DND-41 (cell line): ENCODE measurements at regions not wholly inside any gene's neighbourhood (a gene's known extent, or its start where the extent isn't known, plus 50 kb on each side); places are given as distances from the start of the nearest gene placed in this dataset.
A peak's percentile ranks its signal among the peaks of the same experiment; 100 is the strongest.
"Not testable (repeated sequence)": the region's sequence is repeated elsewhere in the genome, so short reads cannot be mapped to it uniquely, and the experiment has no call there.

ENCODE experiments used
- ATAC-seq: fragments of 200-7000 bp; cut with Tn5 transposase; 3 replicates; pipeline ENCODE4 v1.9.1; 2021; ENCODE audit warnings: low read depth; ENCODE audit not compliant: insufficient read depth
- DNase-seq: peaks from one replicate; pipeline ENCODE4 v3.0.0-alpha.2; 2020
- H2AFZ ChIP-seq: 2 replicates; pipeline ENCODE4 v1.6.0; 2012; ENCODE audit warnings: low read depth, low read length
- H3K27ac ChIP-seq: 2 replicates; pipeline ENCODE4 v1.5.1; 2012; ENCODE audit warnings: low read length, inconsistent platforms
- H3K27me3 ChIP-seq: fragments of 200-600 bp; sonication (generic); 2 replicates; pipeline ENCODE4 v1.6.0; 2012; ENCODE audit warnings: low read length, mild to moderate bottlenecking, inconsistent platforms; ENCODE audit not compliant: insufficient read depth, poor library complexity
- H3K36me3 ChIP-seq: 2 replicates; pipeline ENCODE4 v1.5.1; 2012; ENCODE audit warnings: low read length, inconsistent platforms; ENCODE audit not compliant: insufficient read depth
- H3K4me1 ChIP-seq: 2 replicates; pipeline ENCODE4 v1.5.1; 2012; ENCODE audit warnings: mild to moderate bottlenecking, low read length; ENCODE audit not compliant: insufficient read depth
- H3K4me2 ChIP-seq: 2 replicates; pipeline ENCODE4 v1.6.0; 2012; ENCODE audit warnings: mild to moderate bottlenecking, moderate library complexity, low read length, inconsistent platforms; ENCODE audit not compliant: insufficient read depth
- H3K4me3 ChIP-seq, 2 experiments: fragments of 200-600 bp in 1 of 2; shearing (Covaris generic) in 1 of 2; 2 replicates each; pipeline ENCODE4 v1.5.1; 2012 to 2016; ENCODE audit warnings: inconsistent platforms in 2 of 2, low read length in 2 of 2, mild to moderate bottlenecking in 2 of 2, low read depth in 1 of 2, moderate library complexity in 1 of 2
- H3K79me2 ChIP-seq: 2 replicates; pipeline ENCODE4 v1.6.0; 2012; ENCODE audit warnings: low read length, inconsistent platforms; ENCODE audit not compliant: insufficient read depth
- H3K9ac ChIP-seq: 2 replicates; pipeline ENCODE4 v1.6.0; 2012; ENCODE audit warnings: low read depth, mild to moderate bottlenecking, inconsistent platforms, low read length, moderate library complexity
- H3K9me3 ChIP-seq: 2 replicates; pipeline ENCODE4 v1.5.1; 2012; ENCODE audit warnings: low read length, moderate library complexity, mild to moderate bottlenecking, inconsistent platforms; ENCODE audit not compliant: insufficient read depth, severe bottlenecking
- H4K20me1 ChIP-seq: 2 replicates; pipeline ENCODE4 v1.6.0; 2012; ENCODE audit warnings: low read length; ENCODE audit not compliant: insufficient read depth
- EZH2 ChIP-seq: IDR thresholded peaks from 3 replicates; pipeline ENCODE4 v1.6.1; 2012; ENCODE audit warnings: borderline replicate concordance, low read depth, mild to moderate bottlenecking, moderate library complexity, low read length, inconsistent platforms; ENCODE audit not compliant: severe bottlenecking
- TF ChIP-seq, protein P1 (sequence below): IDR thresholded peaks from 2 replicates; pipeline ENCODE4 v1.5.1; 2012; ENCODE audit warnings: borderline replicate concordance, low read length, moderate library complexity, mild to moderate bottlenecking; ENCODE audit not compliant: poor library complexity, severe bottlenecking; ENCODE audit errors: extremely low read depth

- H3K27me3 ChIP-seq, result no peaks in the 10 kb centered on the region
- no peak overlapping the region for H3K9ac ChIP-seq
- H3K36me3 ChIP-seq, result no peaks in the 10 kb centered on the region
- no peaks in the 10 kb centered on the region for H3K79me2 ChIP-seq
- no peaks in the 10 kb centered on the region for H4K20me1 ChIP-seq
- H3K4me3 ChIP-seq, result no peak overlapping the region
- H3K4me1 ChIP-seq, result no peaks in the 10 kb centered on the region
- ATAC-seq (no peak), DNase-seq (no peak)
- TF ChIP-seq, protein P1, sequence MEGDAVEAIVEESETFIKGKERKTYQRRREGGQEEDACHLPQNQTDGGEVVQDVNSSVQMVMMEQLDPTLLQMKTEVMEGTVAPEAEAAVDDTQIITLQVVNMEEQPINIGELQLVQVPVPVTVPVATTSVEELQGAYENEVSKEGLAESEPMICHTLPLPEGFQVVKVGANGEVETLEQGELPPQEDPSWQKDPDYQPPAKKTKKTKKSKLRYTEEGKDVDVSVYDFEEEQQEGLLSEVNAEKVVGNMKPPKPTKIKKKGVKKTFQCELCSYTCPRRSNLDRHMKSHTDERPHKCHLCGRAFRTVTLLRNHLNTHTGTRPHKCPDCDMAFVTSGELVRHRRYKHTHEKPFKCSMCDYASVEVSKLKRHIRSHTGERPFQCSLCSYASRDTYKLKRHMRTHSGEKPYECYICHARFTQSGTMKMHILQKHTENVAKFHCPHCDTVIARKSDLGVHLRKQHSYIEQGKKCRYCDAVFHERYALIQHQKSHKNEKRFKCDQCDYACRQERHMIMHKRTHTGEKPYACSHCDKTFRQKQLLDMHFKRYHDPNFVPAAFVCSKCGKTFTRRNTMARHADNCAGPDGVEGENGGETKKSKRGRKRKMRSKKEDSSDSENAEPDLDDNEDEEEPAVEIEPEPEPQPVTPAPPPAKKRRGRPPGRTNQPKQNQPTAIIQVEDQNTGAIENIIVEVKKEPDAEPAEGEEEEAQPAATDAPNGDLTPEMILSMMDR, result no peak
- TF ChIP-seq EZH2, result no peak
- no peak overlapping the region for H3K27ac ChIP-seq
- no peaks in the 10 kb centered on the region for H3K9me3 ChIP-seq
- H3K4me2 ChIP-seq, result no peak overlapping the region
- no peak overlapping the region for H2AFZ ChIP-seq
Measured at GRCh38 chr12:37666069-37666781, 650.3 kb upstream of the ALG10B start.

DNA sequence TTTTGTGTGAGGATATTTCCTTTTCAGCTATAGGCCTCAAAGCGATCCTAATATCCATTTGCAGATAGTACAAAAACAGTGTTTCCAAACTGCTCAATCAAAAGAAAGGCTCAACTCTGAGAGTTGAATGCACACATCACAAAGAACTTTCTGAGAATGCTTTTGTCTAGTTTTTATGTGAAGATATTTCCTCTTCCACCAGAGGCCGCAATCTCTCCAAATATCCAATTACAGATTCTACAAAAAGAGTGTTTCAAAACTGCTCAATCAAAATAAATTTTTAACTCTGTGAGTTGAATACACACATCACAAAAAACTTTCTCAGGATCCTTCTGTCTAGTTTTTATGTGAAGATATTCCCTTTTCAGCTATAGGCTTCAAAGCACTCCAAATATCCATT, 648.0 kb upstream of the ALG10B start:
- not testable (repeated sequence) for H2AFZ ChIP-seq, H3K4me2 ChIP-seq, H3K36me3 ChIP-seq, H3K79me2 ChIP-seq, ATAC-seq, H4K20me1 ChIP-seq, H3K4me1 ChIP-seq, DNase-seq, H3K9ac ChIP-seq, H3K27ac ChIP-seq, H3K4me3 ChIP-seq, H3K27me3 ChIP-seq, H3K9me3 ChIP-seq

GRCh38 chr12:37672655-37673260, 643.8 kb upstream of the ALG10B start:
- DNase-seq (no peak), ATAC-seq (no peak)
- Histone ChIP-seq H3K4me3 (no peak overlapping the region), H3K4me2 (no peak overlapping the region), H3K79me2 (no peaks in the 10 kb centered on the region), H2AFZ (no peak overlapping the region), H3K27ac (no peak overlapping the region), H3K9ac (no peak overlapping the region), H3K27me3 (no peaks in the 10 kb centered on the region), H3K36me3 (no peaks in the 10 kb centered on the region), H3K9me3 (no peaks in the 10 kb centered on the region), H4K20me1 (no peaks in the 10 kb centered on the region), H3K4me1 (no peaks in the 10 kb centered on the region)
- TF ChIP-seq EZH2, result no peak
- TF ChIP-seq, protein P1, result peak; percentile 30

GRCh38 chr12:37720846-37721245, 595.7 kb upstream of the ALG10B start:
- H3K27ac ChIP-seq, result no peak overlapping the region
- peaks cover 12% of the 10 kb centered on the region for H3K9me3 ChIP-seq
- 0 out of 2 replicates have a peak, but pooled peaks cover 2% of the 10 kb centered on the region for H3K4me1 ChIP-seq
- H3K9ac ChIP-seq, result no peak overlapping the region
- no peak overlapping the region for H3K4me3 ChIP-seq
- no peaks in the 10 kb centered on the region for H3K27me3 ChIP-seq
- H3K4me2 ChIP-seq, result no peak overlapping the region
- no peaks in the 10 kb centered on the region for H4K20me1 ChIP-seq
- no peaks in the 10 kb centered on the region for H3K79me2 ChIP-seq
- no peak for ATAC-seq
- no peak for DNase-seq
- no peaks in the 10 kb centered on the region for H3K36me3 ChIP-seq
- H2AFZ ChIP-seq, result no peak overlapping the region
- no peak for TF ChIP-seq EZH2
- TF ChIP-seq, protein P1, result no peak
